ENCODE measurements at regions not wholly inside any gene's neighbourhood (a gene's known extent, or its start where the extent isn't known, plus 50 kb on each side); places are given as distances from the start of the nearest gene placed in this dataset.

DNA sequence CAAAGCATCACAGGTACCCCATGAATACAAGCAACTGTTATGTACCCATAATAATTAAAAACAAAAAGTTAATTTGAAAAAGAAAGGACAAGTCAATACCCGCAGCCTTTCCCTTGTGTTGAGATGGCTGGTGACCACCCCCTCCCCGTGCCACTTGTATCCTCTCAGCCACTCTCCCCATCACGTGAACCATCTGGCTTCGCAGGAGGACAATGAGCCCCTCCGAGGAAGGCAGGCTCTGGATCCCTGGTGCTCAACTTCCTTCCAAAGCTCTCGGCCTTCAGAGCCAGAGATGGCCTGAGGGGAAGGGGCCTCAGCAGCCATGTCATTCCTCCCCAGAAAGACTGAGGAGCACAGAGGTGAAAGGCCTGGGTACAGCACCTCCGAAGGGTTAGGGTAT lies 120.4 kb upstream of the RAB4A start:
- TF ChIP-seq POLR2A (IDR thresholded peaks at IDR 0.05): no peak
- no peak for TF ChIP-seq CTCF (IDR thresholded peaks at IDR 0.05)
